H1 (cell line): ENCODE measurements at regions not wholly inside any gene's neighbourhood (a gene's known extent, or its start where the extent isn't known, plus 50 kb on each side); places are given as distances from the start of the nearest gene placed in this dataset.

Experiments used
- CTCF ChIA-PET: fragments of 300-600 bp; sonication (Branson Sonifier 250); formaldehyde crosslinking; loops from one replicate; lab custom pipeline; 2021; ENCODE audit not compliant: partially characterized antibody; lab: Charles Lee
- POLR2A ChIA-PET: fragments of 300-600 bp; sonication (Branson Sonifier 250); formaldehyde crosslinking; loops from one replicate; lab custom pipeline; 2021; ENCODE audit warnings: inconsistent platforms; ENCODE audit not compliant: partially characterized antibody; lab: Charles Lee
- DNase-seq, 2 experiments: peaks; one replicate each; pipeline versions ENCODE4 v3.0.0 to v3.0.0-alpha.2; 2010 to 2022; ENCODE audit warnings: low spot score in 2 of 2, low read depth in 1 of 2, mixed read lengths in 1 of 2
- FAIRE-seq: peaks from 2 replicates; lab custom pipeline; 2011; peaks lifted over from hg19 to GRCh38; lab: Jason Lieb, UNC
- H2AFZ ChIP-seq: 2 replicates; pipeline ENCODE4 v1.8.1; 2012; ENCODE audit warnings: low read length, inconsistent platforms
- H2AK5ac ChIP-seq: 2 replicates; pipeline ENCODE4 v1.6.1; 2013; ENCODE audit warnings: low read depth, low read length
- H2BK120ac ChIP-seq: replicated peaks from 2 replicates; pipeline ENCODE3; 2013; ENCODE audit warnings: low read depth, low read length, inconsistent platforms
- H2BK12ac ChIP-seq: 2 replicates; pipeline ENCODE4 v1.6.1; 2013; ENCODE audit warnings: low read depth, low read length
- H2BK15ac ChIP-seq: 2 replicates; pipeline ENCODE4 v1.6.1; 2013; ENCODE audit warnings: low read length
- H2BK20ac ChIP-seq: 2 replicates; pipeline ENCODE4 v1.6.1; 2013; ENCODE audit warnings: low read length
- H2BK5ac ChIP-seq: 2 replicates; pipeline ENCODE4 v1.6.1; 2013; ENCODE audit warnings: low read depth, low read length
- H3K14ac ChIP-seq: 2 replicates; pipeline ENCODE4 v1.6.1; 2013; ENCODE audit warnings: inconsistent platforms; ENCODE audit not compliant: insufficient read length
- H3K18ac ChIP-seq: 2 replicates; pipeline ENCODE4 v1.6.1; 2013; ENCODE audit warnings: low read length; ENCODE audit errors: extremely low read depth
- H3K23ac ChIP-seq: 2 replicates; pipeline ENCODE4 v1.6.1; 2013; ENCODE audit warnings: inconsistent platforms; ENCODE audit not compliant: insufficient read length
- H3K23me2 ChIP-seq: 2 replicates; pipeline ENCODE4 v1.6.1; 2013; ENCODE audit warnings: low read depth, low read length
- H3K27ac ChIP-seq: 2 replicates; pipeline ENCODE4 v1.6.1; 2011; ENCODE audit warnings: low read depth, low read length, inconsistent platforms
- H3K27me3 ChIP-seq, 4 experiments: replicated peaks in 1 of 4; 1 replicate in 1 of 4; 2 replicates in 3 of 4; pipeline versions ENCODE4 v1.6.1 to v1.8.1; 2011 to 2013; ENCODE audit warnings: low read length in 3 of 4, mild to moderate bottlenecking in 3 of 4, inconsistent platforms in 2 of 4, mixed read lengths in 2 of 4, moderate library complexity in 1 of 4; ENCODE audit not compliant: control insufficient read depth in 3 of 4, insufficient read depth in 3 of 4; ENCODE audit errors: extremely low read depth in 1 of 4
- H3K36me3 ChIP-seq, 4 experiments: 2 replicates each; pipeline versions ENCODE4 v1.6.1 to v1.8.1; 2011 to 2013; ENCODE audit warnings: mild to moderate bottlenecking in 4 of 4, low read length in 3 of 4, moderate library complexity in 2 of 4, control low read depth in 1 of 4, inconsistent platforms in 1 of 4; ENCODE audit not compliant: insufficient read depth in 4 of 4, control insufficient read depth in 2 of 4
- H3K4ac ChIP-seq: replicated peaks from 2 replicates; pipeline ENCODE3; 2013; ENCODE audit warnings: low read length, low read depth, mixed read lengths, inconsistent platforms; ENCODE audit not compliant: insufficient read length
- H3K4me1 ChIP-seq, 4 experiments: replicated peaks in 1 of 4; 1 replicate in 1 of 4; 2 replicates in 3 of 4; pipeline versions ENCODE4 v1.6.1 to v1.8.1; 2011 to 2013; ENCODE audit warnings: low read length in 3 of 4, inconsistent platforms in 2 of 4, mixed read lengths in 1 of 4; ENCODE audit not compliant: insufficient read depth in 4 of 4, control insufficient read depth in 3 of 4
- H3K4me2 ChIP-seq, 2 experiments: 2 replicates each; pipeline versions ENCODE4 v1.6.1 to v1.8.1; 2011 to 2013; ENCODE audit warnings: low read depth in 2 of 2, low read length in 2 of 2, control low read depth in 1 of 2, inconsistent platforms in 1 of 2, mild to moderate bottlenecking in 1 of 2; ENCODE audit not compliant: insufficient read depth in 1 of 2
- H3K4me3 ChIP-seq, 4 experiments: fragments of 200-600, 300-600 bp in 1 of 4; sonication (generic), shearing (Covaris generic), sonication (Bioruptor Twin) in 1 of 4; 2 replicates each; pipeline versions ENCODE4 v1.5.1 to v1.8.1; 2011 to 2016; ENCODE audit warnings: low read length in 4 of 4, low read depth in 3 of 4, control low read depth in 2 of 4, inconsistent platforms in 2 of 4, mild to moderate bottlenecking in 2 of 4, mixed read lengths in 1 of 4, moderate library complexity in 1 of 4; ENCODE audit not compliant: insufficient read depth in 2 of 4; ENCODE audit errors: extremely low read depth in 1 of 4
- H3K56ac ChIP-seq: replicated peaks from 2 replicates; pipeline ENCODE3; 2013; ENCODE audit warnings: low read depth, mild to moderate bottlenecking, mixed read lengths, low read length, inconsistent platforms; ENCODE audit not compliant: insufficient read length
- H3K79me1 ChIP-seq: 2 replicates; pipeline ENCODE4 v1.6.1; 2013; ENCODE audit warnings: low read depth, low read length, control low read depth
- H3K79me2 ChIP-seq, 2 experiments: 2 replicates each; pipeline versions ENCODE4 v1.6.1 to v1.8.1; 2012 to 2013; ENCODE audit warnings: low read length in 2 of 2, mild to moderate bottlenecking in 2 of 2, inconsistent platforms in 1 of 2; ENCODE audit not compliant: insufficient read depth in 2 of 2, control insufficient read depth in 1 of 2
- H3K9ac ChIP-seq, 4 experiments: replicated peaks in 1 of 4; 1 replicate in 1 of 4; 2 replicates in 3 of 4; pipeline versions ENCODE4 v1.6.1 to v1.8.1; 2011 to 2013; ENCODE audit warnings: low read depth in 3 of 4, low read length in 3 of 4, control low read depth in 2 of 4, mild to moderate bottlenecking in 2 of 4, moderate library complexity in 2 of 4, inconsistent platforms in 1 of 4; ENCODE audit errors: extremely low read depth in 1 of 4
- H3K9me3 ChIP-seq, 2 experiments: 2 replicates each; pipeline versions ENCODE4 v1.6.1 to v1.8.1; 2012 to 2013; ENCODE audit warnings: mild to moderate bottlenecking in 2 of 2, moderate library complexity in 2 of 2, control low read depth in 1 of 2, inconsistent platforms in 1 of 2, low read depth in 1 of 2, low read length in 1 of 2, mixed read lengths in 1 of 2; ENCODE audit not compliant: insufficient read depth in 2 of 2
- H4K20me1 ChIP-seq, 2 experiments: replicated peaks in 1 of 2; 2 replicates each; pipeline versions ENCODE3 to v1.8.1; 2011 to 2013; ENCODE audit warnings: inconsistent platforms in 2 of 2, low read length in 2 of 2, mild to moderate bottlenecking in 1 of 2; ENCODE audit not compliant: insufficient read depth in 2 of 2, control insufficient read depth in 1 of 2
- H4K5ac ChIP-seq: 2 replicates; pipeline ENCODE4 v1.6.1; 2013; ENCODE audit warnings: low read length, low read depth, mixed read lengths, inconsistent platforms; ENCODE audit not compliant: insufficient read length
- H4K8ac ChIP-seq: 2 replicates; pipeline ENCODE4 v1.8.0; 2013; ENCODE audit warnings: mild to moderate bottlenecking, moderate library complexity, low read length, inconsistent platforms; ENCODE audit not compliant: insufficient read depth; ENCODE audit errors: extremely low read depth
- H4K91ac ChIP-seq: replicated peaks from 2 replicates; pipeline ENCODE3; 2013; ENCODE audit warnings: low read length, mixed read lengths, inconsistent platforms; ENCODE audit not compliant: insufficient read length
- BCL11A ChIP-seq, 2 experiments: IDR thresholded peaks; one replicate each; pipeline ENCODE4 v1.6.1; 2011; ENCODE audit warnings: low read depth in 2 of 2, low read length in 2 of 2, mild to moderate bottlenecking in 2 of 2
- CEBPB ChIP-seq: IDR thresholded peaks from 2 replicates; pipeline ENCODE4 v1.6.1; 2012; ENCODE audit warnings: low read depth, low read length
- CHD2 ChIP-seq: IDR thresholded peaks from 2 replicates; pipeline ENCODE4 v1.6.1; 2012; ENCODE audit warnings: low read length, improper control_type of control experiment
- EZH2 ChIP-seq: fragments of 200-600 bp; sonication (generic); IDR thresholded peaks from 2 replicates; pipeline ENCODE4 v1.7.1; 2012; ENCODE audit warnings: low read depth, mild to moderate bottlenecking, moderate library complexity, low read length, inconsistent platforms; ENCODE audit not compliant: severe bottlenecking
- FOSL1 ChIP-seq: IDR thresholded peaks from 2 replicates; pipeline ENCODE4 v1.6.1; 2011; ENCODE audit warnings: mild to moderate bottlenecking, low read depth, low read length, moderate library complexity; ENCODE audit not compliant: insufficient read depth
- KDM5A ChIP-seq: fragments of 200-600 bp; IDR thresholded peaks from 2 replicates; pipeline ENCODE4 v1.7.1; 2012; ENCODE audit warnings: mild to moderate bottlenecking, low read length, inconsistent platforms, mixed read lengths
- NANOG ChIP-seq: IDR thresholded peaks from 2 replicates; pipeline ENCODE4 v1.6.1; 2011; ENCODE audit warnings: low read length, low read depth, mild to moderate bottlenecking, inconsistent platforms; ENCODE audit not compliant: insufficient read depth, poor library complexity, severe bottlenecking
- PHF8 ChIP-seq: fragments of 200-600 bp; sonication (generic); conservative IDR thresholded peaks from 2 replicates; pipeline ENCODE4 v1.7.1; 2012; ENCODE audit warnings: low read depth, mild to moderate bottlenecking, inconsistent platforms, low read length, moderate library complexity
- RNF2 ChIP-seq: fragments of 200-900, 300-1000 bp; sonication (generic); IDR thresholded peaks from 2 replicates; pipeline ENCODE4 v1.7.1; 2016; ENCODE audit warnings: borderline replicate concordance, low read depth, mild to moderate bottlenecking, antibody characterized with exemption, low read length; ENCODE audit not compliant: poor library complexity, severe bottlenecking; ENCODE audit errors: missing control alignments
- WGBS, 2 experiments: shearing (Covaris generic) in 1 of 2; methylation state at CpG; one replicate each; pipeline versions ENCODE4 v1.1.6 to v1.1.7; 2013 to 2015; ENCODE audit warnings: low lambda C conversion rate in 2 of 2, mixed read lengths in 2 of 2, inconsistent platforms in 1 of 2, low coverage in 1 of 2, missing lambda C conversion rate in 1 of 2; ENCODE audit not compliant: insufficient replicate concordance in 2 of 2, insufficient coverage in 1 of 2, insufficient read length in 1 of 2; ENCODE audit errors: extremely low coverage in 1 of 2, missing lambda C conversion rate in 1 of 2; 5-methylcytosine and 5-hydroxymethylcytosine counted together

DNA sequence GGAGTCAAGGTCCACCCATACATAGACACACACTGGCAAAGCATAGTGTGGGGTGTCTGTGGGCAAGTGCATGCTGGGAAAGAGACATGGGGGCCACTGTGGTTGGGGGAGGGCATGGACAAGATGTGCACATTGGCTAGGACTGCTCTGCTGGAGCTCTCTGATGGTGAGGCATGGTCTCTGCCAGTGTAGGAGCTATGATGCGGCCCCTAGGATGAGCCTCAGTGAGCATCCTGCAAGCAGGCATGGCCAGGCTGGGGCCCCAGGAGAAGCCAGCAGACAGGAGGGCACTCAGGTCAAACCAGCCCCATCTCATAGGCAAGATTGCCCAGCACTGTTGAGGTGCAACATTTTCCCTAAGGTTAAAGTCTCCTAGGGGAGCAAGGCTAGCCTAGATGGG lies 489.4 kb downstream of the DNAJB9 start:
- WGBS, 2 experiments, result 78% methylated on average over 1 of the region's 1 CpG; no CpG with 5 or more reads in 1 of the 2 experiments
- no peaks in the 10 kb centered on the region for H3K36me3 ChIP-seq
- ChIA-PET CTCF (interaction anchor here (0.6 kb wide), 1 partner anchor 1233 kb away, joined by 3 read pairs; no protein-coding TSS in a partner anchor), POLR2A (no interaction called here)
- DNase-seq, result no peak
- no peak overlapping the region for H3K4ac ChIP-seq
- no peak overlapping the region for H2BK5ac ChIP-seq
- H2AK5ac ChIP-seq, result no peak overlapping the region
- H2BK20ac ChIP-seq, result no peak overlapping the region
- no peaks in the 10 kb centered on the region for H4K20me1 ChIP-seq
- TF ChIP-seq CEBPB (no peak), EZH2 (no peak), BCL11A (IDR thresholded peaks at IDR 0.05; ENCODE audit: low read depth in 2 of 2, low read length in 2 of 2) (no peak), PHF8 (no peak), FOSL1 (no peak), KDM5A (no peak), NANOG (no peak), RNF2 (no peak), CHD2 (no peak)
- no peak overlapping the region for H3K4me3 ChIP-seq
- no peaks in the 10 kb centered on the region for H3K79me2 ChIP-seq
- no peak overlapping the region for H3K4me2 ChIP-seq
- H3K56ac ChIP-seq, result no peak overlapping the region
- H2BK120ac ChIP-seq, result no peak overlapping the region
- no peaks in the 10 kb centered on the region for H3K4me1 ChIP-seq
- no peaks in the 10 kb centered on the region for H3K9me3 ChIP-seq
- H3K9ac ChIP-seq, result no peak overlapping the region
- H3K27me3 ChIP-seq, result no peaks in the 10 kb centered on the region
- no peak overlapping the region for H2AFZ ChIP-seq
- no peak for FAIRE-seq
- H4K91ac ChIP-seq, result no peak overlapping the region
- no peak overlapping the region for H3K23ac ChIP-seq
- H3K27ac ChIP-seq, result no peak overlapping the region
- no peaks in the 10 kb centered on the region for H3K79me1 ChIP-seq
- no peak overlapping the region for H2BK12ac ChIP-seq
- H2BK15ac ChIP-seq, result no peak overlapping the region
- H3K18ac ChIP-seq, result no peak overlapping the region
- no peak overlapping the region for H4K8ac ChIP-seq
- no peak overlapping the region for H3K14ac ChIP-seq
- no peak overlapping the region for H4K5ac ChIP-seq
- peaks cover 3% of the 10 kb centered on the region; the same call in 1 of the 2 replicates for H3K23me2 ChIP-seq
